ENCODE measurements at regions not wholly inside any gene's neighbourhood (a gene's known extent, or its start where the extent isn't known, plus 50 kb on each side); places are given as distances from the start of the nearest gene placed in this dataset.

DNA sequence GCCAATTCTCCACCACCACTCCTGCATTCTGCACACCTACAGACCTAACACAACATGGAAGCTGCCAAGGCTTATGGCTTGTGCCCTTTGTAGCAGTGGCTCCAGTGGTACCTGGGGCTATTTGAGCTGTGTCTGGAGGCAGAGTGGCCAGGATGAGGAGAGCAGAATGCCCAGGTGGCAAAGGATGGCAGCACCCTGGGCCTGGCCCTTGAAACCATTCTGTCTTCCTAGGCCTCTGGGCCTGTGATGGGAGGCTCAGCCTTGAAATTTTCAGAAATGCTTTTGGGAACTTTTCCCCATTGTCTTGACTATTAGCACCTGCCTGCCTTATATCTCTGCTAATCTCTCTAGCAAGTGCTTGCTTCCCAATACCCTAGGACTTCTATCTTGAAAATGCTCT, 241.7 kb downstream of the TMEM167A start:
- no peak for DNase-seq

DNA sequence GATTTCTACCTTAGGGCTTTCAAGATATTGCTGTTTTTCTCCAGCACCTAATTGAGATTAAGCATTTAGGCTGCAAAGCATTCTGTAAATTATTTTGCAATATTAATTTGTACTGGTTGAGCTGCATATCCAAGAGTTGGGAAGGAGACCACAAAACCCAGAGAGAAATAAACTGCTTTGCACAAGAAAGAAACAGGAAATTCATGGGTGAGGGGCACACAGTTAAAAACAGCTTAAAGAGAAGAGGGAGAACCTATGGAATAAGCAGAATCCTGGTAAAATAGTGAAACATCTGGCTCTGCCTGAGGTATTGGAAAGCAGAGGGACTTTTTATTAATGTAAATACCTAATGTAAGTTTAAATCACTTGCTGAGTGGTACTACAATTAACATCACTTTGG, 243.0 kb downstream of the TMEM167A start:
- DNase-seq, result no peak

DNA sequence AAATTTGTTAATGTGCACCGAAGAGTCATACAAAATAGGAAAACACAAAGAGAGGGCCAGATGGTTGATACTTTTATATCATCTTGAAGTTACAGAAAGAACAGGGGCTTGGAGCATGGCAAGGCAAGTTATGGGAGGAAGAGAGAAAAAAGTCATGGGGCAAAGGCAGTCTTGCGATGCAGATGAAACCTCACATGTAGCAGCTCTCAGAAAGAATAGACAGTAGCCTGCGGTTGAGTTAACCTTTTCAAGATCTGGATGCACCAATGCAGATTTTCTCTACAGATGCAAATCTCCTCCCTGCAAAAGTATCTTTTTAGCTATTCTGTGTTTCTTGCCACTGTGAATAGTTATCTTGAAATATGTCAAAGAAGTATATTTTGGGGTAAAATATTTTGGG, 243.9 kb downstream of the TMEM167A start:
- DNase-seq, result no peak

DNA sequence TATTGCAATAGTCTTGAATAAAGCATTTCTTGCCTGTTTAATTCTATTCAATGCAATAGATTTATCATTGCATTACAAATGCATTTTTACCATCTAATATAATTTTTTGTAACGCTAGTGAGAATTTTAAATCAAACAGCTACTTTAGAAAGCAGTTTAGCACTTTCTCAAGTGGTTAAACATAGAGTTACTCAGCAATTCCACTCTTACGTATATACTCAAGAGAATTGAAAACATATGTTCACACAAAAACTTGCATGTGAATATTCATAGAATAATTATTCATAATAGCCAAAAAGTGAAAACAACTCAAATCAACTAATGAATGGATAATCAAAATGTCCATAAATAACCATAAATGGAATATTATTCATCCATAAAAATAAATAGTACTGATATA, 244.7 kb downstream of the TMEM167A start:
- no peak for DNase-seq

DNA sequence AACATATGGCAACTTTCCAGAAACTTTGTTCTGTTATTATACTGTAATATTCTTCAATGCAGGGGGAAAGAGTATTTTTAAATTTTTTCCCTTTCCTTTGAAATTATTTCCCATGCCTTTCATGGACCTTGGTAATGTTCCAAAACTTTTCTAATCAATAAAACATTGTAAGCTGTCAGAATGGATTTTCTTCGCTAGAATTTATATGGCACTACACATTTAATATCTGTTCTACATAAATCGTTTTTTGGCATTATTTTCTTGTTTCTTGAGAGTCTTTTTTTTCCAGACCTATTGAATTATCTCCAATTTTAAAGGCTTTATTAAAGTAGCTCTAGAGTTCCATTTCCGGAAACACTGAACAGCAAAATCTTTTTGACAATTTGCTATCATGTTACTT, 249.0 kb downstream of the TMEM167A start:
- no peak for DNase-seq

DNA sequence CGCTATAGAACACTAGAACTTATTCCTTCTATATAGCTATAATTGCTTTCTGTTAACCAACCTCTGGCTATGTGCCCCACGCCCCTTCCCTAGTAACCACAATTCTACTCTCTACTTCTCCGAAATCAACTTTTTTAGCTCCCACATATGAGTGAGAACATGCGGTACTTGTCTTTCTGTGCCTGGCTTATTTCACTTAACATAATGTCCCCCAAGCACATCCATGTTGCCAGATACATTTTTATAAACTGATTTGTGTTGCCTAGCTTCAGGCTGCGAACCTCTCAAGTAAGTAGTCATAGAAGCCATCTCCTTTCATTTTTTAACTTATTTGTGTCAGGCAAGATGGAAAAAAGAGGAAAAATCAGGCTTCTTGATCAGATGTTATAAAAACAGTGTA, 249.5 kb downstream of the TMEM167A start:
- no peak for DNase-seq

DNA sequence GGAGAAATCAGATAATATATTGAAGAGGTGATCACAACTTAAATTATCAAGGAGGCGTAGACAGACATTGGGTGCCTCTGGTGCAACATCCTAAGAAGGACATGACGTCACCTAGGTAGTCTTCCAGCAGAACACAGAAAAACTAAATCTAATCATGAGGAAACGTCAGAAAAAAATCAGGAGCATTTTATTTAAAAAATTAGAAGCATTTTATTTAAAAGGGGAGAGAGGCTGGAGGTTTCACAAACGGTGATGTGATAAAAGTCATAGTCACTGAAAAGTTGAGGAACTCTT, 254.6 kb downstream of the TMEM167A start:
- DNase-seq, result no peak

DNA sequence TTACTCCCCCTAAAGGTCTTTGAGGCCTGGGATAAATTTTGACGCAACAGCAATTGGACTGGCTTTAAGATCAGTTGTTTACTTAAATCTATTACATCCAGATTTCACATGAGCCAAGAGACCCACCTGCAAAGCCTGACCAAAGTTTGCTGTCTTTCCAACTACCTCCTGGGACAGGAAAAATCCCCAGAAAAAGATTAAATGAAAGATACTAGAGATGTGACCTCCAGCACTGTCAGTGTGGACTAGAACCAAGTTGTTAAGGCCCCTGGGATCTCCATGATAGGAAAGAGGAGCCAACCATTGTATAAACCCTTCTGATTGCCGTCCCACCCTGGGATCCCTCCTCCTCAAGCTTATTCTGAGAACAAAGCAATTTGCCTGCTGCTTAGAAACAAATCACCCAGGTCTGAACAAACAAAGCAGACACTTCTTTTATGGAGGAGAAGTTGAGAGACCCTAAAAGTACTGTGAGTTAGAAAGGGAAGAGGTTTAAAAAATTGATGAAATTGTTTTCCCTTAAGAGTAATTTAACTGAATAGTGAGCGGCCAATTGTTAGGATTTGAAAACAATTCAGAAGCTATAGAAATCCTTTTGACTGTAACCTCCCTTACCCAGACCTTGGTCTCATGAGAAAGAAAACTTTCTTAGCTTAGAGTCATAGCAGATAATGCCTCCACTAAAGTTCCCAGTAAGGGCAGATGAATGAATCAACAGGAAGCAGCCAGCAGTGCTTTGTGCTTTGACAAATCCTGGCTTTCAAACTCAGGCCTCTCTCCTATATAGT, 255.2 kb downstream of the TMEM167A start:
- DNase-seq, result no peak

DNA sequence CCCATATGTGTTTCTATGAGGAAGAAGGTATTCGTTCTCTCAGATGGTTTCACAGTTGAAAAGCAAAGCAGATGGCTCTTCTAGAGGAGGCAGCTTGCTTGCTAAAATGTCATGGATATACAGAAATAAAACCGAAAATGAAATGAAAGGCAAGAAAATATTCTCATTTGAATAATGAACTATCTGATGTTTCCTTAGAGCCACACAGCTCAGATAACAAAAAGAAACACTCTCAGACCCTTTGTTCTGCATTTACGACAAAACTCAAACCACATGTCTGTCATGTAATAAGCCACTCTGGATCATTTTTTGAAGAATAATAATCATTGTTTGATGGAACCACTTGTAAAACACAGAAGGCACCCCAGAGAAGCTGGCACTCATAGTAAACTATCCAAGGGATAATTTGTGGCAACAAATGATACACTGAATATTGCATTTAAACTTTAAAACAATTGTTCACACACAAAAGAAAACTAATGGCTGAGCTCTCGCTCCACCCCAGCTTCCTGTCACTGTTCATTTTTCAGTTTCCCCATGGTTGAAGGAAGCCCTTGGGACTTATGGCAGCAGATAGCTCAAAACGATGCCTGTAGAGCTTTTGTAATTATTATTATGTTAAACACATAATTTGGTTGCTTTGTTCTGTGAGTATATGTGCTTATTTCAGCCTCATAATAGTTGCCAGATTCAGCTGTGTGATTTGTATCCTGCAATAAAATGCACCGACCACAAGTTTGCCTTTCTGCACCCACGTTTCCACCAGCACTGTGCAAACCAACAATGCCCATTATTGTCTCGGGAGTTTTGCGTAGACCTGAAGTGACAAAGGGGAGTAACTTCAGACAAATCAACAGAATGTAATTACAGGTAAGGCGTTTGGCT, 256.0 kb downstream of the TMEM167A start:
- no peak for DNase-seq

DNA sequence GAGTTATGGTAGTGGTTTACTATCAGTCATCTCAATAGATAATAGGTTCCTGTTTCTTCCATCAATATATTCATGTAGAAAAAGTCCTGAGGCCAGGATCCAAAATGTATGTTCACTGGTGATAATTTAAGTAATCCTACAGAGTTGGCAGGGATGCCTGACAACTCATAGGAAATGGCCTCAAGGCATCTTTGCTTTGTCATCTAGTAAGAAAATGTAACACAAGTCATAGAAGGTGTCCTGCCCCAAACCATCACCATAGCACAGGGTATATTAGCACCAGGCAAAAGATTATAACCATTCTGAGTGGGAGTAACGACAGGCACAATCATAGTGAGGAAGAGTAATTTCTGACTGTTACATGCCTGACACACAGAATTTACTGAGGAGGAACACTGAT, 257.0 kb downstream of the TMEM167A start:
- DNase-seq, result no peak

DNA sequence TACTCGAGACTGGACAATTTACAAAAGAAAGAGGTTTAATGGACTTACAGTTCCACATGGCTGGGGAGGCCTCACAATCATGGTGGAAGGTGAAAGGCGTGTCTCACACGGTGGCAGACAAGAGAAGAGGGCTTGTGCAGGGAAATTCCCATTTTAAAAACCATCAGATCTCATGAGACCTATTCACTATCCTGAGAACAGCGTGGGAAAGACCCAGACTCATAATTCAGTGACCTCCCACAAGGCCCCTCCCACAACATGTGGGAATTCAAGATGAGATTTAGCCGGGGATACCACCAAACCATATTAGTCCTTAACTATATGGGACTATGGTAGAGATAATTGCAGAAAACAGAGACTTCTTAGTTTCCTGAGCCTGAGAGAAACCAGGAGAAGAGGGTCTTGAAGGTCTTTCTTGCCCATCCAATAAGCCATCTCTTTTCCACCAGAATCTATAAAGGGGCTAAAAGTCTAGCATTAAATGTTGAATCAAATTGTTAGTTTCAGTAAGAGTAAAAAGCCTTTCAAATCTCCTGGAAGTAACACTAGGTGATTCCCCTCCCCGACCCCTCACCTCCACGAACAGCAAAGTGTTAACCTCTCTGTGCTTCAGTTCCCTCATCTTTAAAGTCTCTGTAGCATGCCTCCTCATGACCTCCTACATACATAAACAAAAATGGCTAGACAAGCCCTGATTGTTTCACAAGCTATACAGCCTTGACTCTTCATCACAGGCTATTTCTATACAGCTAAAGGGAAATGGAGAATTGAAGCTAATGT, 259.1 kb downstream of the TMEM167A start:
- no peak for DNase-seq

DNA sequence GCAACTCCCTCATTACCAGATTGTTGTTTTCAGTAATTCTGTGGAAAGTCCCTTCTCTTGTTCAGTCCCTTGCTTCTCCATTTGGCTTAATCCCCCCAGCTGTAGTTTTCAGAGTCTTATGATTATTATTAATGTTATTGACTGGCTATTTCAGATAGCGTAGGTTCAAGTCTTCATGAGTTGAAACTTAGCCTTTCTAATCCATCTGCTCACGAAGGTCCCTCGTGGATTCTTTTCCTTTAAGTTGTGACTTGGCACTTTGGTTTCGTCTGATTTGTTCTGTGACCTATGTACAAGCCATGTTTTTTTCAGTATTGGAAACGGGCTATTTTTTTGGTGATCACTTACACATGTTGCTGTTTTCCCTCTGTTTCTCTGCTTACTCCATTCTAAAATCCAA, 260.3 kb downstream of the TMEM167A start:
- DNase-seq, result no peak

DNA sequence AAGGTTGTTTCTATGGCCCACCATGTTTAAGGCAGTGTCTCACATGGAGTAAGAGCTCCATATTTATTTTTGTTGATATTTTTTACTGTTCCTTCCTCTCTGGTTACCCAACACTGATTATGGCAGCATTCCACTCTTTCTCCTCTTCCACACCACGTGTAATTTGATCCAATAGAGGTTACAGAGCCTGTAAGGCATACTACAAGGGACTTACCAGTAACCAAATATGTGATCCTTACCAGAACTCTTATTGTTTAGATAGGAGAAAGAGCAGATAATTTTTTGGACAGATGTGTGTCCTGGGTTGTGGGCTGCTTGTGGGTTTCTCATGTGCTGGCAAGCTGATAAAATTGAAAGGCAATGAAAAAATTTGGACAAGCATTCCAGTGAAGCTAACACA, 261.3 kb downstream of the TMEM167A start:
- DNase-seq, result no peak

DNA sequence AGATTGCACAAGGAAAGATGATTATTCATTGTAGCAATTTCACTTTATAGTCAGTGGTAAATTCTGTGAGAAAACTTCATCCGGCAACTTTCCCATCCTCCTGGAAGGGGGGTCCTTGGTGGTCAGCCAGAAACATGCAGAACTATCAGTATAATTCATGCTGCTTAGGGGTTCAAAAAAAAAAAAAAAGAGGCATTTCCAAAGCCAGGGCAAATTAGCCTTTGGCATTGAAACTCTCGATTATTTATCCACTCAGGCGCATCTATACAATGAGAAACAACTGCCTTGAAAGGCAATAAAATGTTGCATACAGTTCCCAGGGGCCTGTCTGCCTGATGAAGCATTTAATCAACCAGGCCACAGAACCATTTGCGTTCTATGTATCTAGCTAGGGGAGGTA, 263.3 kb downstream of the TMEM167A start:
- DNase-seq, result no peak

DNA sequence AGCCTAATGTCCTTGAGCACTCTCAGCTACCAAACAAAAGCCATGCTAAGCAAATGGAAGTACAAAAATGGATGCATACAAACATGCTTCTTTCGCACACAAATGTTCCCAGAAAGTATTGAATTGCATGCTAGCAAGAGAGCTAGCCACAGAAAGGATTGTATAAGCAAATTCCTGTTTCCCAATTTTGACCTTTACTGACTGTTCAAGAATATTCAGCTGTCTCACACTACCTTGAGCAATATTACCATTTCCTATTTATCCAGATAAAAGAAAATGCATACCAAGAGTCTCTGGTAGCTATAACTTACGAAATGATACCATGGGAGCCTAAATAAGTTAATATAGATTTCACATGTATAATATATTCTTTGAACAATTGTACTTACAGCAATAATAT, 264.6 kb downstream of the TMEM167A start:
- no peak for DNase-seq

DNA sequence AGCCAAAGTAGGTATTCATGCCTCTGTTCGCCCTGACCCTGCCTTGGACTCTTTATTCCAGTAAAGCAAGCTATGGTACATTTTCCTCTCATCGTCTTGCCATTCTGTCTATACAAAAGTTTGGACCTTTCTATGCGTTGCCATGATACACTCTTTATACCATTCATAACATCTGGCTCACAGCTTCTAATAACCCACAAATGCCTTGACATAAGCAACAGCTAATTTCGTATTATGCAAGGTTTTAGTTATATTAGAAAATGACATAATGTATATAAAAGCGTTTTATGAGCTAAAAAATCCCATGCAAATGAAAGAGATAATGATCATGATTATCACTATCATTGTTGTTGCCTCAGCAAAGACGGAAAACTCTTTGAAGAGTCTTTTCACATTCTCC, 265.7 kb downstream of the TMEM167A start:
- no peak for DNase-seq

DNA sequence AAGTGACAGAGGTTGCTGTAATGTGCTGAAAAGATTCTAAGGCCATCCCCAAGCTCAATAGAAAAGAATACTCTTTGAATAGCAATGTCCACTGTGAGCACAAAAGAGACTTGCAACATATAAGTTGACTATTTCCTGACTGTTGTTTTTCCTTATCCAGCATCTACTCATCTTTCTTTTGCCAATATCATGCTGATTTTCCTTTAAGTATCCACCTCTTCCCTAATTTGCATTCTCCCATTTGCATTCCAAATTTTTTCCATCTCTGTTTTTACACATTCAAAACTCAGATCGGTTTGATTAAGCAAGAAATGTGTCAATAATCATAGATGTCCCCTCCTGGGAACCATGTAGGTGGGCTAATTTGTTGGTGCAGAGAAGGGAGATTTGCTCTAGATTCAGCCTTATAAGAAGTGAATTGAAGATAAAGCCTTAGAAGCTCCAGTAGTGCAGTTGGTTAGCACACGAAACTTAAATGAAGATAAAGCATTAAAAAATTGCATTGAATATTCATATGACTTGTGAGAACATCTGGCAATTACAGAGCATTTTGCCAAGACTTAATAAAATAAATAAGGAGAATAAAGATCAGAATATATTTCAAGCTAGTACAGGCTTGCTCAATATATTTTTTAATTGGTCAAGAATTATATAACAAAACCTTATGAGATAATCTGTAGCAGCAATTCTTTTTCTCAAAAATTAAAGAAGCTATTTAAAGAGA, 267.6 kb downstream of the TMEM167A start:
- no peak for DNase-seq

DNA sequence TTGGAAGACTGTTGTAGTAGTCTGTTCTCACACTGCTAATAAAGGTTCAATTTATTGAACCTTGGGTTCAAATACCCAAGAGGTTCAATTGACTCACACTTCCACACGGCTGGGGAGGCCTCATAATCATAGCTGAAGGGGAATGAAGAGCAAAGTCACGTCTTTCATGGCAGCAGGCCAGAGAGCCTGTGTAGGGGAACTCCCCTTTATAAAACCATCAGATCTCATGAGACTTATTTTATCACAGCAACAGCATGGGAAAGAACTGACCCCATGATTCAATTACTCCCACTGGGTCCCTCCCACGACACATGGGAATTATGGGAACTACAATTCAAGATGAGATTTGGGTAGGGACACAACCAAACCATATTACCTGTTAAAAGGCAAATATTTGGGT, 268.2 kb downstream of the TMEM167A start:
- no peak for DNase-seq

DNA sequence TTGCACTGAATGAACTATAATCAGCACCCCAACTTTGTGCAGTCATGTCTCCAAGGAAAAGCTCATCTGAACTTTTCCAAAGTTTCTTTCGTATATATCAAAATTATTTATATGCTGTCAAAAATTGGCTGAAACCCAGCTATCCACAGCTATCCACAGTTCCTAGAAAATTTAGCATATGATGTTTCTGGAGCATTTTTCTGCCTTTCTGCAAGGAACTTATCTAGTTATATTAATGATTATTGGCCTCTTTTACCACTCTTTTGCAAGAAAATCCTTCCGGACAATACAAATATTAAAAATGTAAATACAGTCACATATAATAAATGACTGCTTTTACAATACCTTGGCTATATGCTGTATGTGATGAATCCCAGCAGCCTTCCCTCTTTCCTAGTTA, 270.2 kb downstream of the TMEM167A start:
- no peak for DNase-seq

DNA sequence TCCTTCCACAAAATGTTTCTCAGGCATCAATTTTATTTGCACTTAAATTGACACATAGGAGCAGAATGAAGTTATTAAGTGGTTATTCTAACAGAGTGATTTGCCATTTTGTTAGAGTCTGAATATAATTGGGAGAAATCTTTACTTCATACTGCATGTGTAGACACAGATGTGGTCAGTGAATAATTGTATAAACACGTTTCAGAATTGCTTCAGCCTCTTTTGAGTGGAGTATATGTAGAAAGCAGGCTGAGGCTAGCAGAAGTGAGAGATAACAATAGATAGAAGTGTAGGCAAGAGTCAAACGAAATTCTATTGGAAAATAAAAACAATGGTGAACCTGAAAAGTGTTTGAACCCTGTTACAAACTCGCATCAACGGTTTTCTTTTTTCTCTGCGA, 270.7 kb downstream of the TMEM167A start:
- DNase-seq, result no peak

DNA sequence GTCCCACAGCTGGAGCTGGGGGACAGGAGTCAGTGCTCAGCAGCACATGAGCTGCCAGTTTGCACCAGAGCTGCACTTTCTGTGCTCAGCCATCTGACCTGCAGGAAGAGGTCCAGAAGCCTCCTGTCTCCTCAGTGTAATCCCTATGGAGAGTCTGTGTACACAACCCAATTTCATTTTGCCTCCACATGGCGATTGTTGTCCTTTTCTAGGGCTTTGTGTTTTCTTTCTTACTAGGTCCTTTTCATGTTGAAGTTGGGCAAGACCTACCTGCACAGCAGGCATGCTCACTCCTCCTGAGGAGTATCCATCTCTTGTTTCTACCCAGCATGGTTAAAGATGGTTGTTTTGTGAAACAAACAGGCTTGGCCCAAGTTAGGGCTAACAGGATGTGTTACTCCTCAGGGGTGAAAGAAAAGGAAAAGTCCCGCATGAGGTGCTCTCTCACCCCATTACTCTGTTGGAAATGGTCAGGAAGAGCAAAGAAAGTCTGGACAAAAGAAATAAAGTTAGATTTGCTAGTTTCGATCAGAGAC, 273.0 kb downstream of the TMEM167A start:
- DNase-seq, result no peak

DNA sequence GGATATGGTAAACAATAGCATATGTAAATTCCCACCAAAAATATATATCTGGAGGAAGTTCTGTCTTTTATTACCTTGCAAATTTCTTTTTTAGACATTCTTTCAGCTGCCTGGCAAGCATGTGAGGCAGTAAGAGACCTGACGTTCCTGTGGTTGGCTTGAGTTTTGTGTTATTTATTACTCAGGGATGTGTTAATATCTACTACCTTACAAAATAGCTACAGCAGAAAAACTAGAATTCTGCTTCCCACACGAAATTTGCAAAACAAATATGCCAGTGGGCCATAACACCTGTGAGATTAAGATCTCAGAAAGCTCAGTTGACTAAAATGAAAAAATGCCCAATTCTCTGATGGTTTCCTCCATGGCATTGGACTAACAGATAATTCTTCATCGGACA, 274.2 kb downstream of the TMEM167A start:
- DNase-seq, result no peak

DNA sequence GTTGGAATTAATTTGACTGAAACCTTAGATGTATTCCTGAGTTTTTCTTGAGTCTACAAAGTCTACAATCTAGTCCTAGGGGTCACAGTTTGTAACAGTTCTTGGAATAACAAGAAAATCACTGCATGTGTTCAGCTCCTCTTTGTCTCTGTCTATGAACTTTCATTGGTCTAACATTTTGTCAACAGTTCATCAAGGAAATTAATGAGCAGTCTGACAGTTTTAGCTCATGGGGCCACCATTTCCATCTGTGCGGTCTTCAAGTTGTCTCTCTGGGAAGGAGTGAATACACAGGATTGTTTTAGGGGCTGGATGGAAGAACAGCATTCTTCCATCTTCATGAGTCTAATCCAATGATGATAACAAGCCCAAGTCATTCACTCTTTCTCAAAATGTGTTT, 276.4 kb downstream of the TMEM167A start:
- DNase-seq, result no peak

Data from NCI-H2171 (cell line).